GM18858 (cell line): ENCODE measurements at regions not wholly inside any gene's neighbourhood (a gene's known extent, or its start where the extent isn't known, plus 50 kb on each side); places are given as distances from the start of the nearest gene placed in this dataset.

ENCODE experiments used
- ATAC-seq: cut with Tn5 transposase; IDR thresholded peaks from one replicate; pipeline ENCODE4 v1.9.1; 2021; ENCODE audit not compliant: unreplicated experiment

DNA sequence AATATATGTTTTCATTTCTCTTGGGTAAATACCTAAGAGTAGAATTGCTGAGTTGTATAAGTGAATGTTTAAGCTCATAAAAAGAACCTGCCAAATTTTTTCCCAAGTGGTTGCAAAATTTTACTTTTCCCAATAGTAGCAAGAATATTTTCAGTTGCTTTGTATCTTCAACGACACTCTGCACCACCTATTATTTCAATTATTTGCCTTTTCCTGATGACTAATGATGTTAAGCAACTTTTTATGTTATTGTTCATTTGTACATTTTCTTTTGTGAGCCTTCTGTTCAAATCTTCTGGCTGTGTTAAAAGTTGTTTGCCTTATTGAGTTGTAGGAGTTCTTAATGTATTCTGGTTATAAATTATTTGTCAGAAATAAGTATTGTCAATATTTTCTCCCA lies 299.1 kb upstream of the NRIP1 start:
- ATAC-seq = no peak

DNA sequence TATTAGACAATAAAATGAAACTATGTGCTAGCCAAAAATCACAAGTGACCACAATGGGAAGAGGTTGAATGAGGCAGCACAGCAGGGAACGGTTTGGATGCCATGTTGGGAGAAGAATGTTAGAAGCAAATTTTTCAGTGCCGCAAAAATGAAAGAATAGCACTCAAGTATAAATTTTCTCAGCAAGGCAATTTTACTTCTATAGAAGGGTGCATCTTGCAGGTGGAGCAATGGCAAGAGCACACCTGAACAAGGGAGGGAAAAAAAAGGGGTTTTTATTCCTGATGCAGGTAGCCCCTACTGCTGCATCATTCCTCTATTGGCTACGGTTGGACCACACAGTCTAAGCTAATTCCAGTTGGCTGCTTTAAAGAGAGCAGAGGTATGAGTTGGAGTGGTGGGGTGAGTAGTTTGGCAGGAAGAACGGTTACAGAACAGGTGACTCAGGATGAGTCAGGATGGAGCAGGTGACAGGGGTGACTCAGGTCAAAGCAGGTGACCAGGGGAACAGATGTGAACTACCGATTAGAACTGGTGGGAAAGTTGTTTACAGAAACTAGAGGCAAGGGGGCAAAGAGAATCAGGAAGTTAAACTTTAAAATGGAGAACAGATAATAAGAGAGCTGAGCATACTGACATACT lies 301.1 kb upstream of the NRIP1 start:
- ATAC-seq = no peak

DNA sequence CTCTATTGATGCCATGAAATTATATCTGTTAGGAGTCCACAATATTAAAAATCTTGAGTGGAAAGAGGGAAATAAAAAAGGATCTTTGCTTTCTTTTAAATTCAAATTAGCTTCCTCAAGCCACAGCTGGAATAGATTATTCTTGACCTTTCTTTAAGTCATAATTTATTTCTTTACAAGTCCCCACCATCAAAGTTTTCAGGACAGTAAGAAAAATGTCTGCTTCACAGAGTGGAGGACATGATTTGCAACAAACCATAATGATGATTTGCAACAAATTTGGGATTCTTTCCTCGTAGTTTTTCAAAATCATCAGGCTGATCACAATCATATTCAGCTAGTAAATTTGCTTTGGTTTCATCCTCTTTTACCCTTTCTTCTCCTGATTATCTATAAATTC lies 301.8 kb upstream of the NRIP1 start:
- no peak for ATAC-seq

DNA sequence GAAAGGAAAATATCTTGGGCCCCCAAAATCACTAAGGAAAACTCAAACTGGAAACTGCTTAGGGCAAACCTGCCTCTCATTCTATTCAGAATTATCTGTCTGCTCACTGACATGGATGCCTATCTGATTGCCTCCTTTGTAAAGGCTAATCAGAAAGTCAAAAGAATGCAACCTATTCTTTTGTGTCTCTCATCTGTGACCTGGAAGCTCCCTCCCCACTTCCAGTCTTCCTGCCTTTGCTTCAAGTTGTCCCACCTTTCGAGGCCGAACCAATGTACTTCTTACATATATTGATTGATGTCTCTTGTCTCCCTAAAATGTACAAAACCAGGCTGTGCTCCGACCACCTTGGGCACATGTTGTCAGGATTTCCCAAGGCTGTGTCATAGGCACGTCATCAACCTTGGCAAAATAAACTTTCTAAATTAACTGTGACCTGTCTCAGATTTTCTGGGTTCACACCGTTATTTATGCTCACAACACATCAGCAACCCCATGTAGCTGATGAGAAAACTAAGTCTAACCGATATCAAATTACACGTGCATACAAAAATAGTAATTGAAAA lies 302.3 kb upstream of the NRIP1 start:
- no peak for ATAC-seq

DNA sequence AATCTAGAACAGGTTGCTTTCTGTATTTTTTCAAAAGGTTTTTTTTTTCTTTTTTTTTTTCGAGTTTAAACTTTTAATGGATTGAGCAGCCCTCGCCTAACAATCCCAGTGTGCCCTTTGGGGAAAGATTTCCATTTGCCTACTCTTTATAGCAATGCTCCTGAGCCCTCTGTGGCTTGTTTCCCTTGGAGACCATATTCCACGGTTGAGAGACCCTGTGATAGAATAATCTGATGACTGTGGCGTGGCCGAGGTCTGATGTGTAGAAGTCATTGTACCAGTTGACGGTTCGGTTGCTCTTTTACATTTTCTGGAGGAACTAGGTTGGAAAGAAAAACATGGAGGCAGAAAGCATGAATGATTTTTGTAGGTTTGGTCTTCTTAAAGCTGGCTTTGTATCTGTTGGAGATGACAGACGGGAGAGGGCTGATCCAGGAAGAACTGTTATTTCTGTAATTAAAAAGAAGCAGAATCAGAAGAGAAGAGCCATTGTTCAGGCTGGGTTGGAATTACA lies 305.7 kb upstream of the NRIP1 start:
- ATAC-seq = no peak

DNA sequence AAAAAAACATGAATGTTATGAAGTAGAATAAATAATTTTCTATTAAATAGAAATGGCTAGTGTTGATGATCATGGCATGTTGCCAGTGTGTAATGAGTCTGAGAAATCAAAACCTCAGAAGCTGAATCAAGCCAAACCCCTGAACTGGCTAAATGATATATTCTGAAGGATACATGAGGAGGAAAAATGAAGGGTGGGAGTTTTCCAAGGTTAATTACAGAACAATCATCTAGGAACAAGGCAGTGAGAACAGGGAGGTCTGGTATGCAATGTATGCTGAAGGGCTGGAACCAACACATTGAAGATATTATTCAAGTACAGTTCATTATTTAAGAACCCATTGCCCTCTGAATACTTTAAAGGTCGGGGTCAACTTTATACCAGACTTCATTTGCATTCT lies 309.1 kb upstream of the NRIP1 start:
- ATAC-seq = no peak

DNA sequence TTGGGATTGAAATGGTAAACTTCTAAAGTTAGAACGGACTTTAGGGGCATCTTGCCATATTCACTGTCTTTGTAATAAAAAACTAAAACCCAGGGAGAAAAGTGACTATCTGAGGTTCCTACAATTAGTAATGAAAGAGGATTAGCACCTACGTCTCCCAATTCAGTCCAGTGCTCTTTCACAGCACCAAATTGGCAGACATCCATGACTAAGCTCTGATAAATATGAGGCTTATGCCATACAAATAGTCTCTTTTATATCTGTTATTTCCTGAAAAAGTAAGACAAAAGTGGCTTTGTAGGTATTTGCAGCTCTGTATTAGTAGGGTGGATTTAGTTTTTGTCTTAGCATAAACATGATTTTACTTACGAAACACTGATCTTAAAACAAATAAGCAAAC lies 315.0 kb upstream of the NRIP1 start:
- ATAC-seq = no peak

DNA sequence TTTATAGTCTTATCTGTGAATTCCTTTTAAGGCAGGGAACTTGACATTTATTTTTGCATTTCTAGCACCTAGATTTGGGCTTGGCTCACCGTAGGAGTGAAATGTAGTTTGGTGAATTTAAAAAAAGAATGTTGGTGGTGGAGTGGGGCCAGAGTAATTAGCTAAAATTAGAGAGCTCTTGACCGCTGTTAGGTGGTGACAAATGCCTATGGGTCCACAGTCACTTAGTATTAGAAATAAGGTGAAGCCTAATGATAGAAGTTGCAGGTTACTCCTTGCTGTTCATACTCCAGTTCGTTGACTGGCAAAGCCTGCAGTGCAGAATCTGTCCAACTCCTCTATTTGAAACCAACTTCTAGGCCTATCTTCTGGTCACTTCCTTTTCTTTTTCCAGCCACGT lies 318.8 kb upstream of the NRIP1 start:
- ATAC-seq = no peak

DNA sequence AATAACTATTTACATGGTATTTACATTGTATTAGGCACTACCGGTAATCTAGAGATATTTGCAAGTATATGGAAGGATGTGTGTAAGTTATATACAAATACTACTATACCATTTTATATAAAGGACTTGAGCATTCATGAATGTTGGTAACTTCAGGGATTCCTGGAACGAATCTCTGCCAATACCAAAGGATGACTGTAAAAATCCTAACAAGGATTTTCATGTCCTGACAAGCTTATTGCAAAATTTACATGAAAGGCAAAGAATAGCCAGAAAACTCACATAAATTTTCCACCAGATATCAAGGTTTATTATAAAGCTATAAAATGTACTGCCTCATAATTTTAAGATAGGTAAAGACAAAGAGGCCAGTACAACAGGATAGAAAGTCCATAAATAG lies 325.2 kb upstream of the NRIP1 start:
- ATAC-seq = no peak

DNA sequence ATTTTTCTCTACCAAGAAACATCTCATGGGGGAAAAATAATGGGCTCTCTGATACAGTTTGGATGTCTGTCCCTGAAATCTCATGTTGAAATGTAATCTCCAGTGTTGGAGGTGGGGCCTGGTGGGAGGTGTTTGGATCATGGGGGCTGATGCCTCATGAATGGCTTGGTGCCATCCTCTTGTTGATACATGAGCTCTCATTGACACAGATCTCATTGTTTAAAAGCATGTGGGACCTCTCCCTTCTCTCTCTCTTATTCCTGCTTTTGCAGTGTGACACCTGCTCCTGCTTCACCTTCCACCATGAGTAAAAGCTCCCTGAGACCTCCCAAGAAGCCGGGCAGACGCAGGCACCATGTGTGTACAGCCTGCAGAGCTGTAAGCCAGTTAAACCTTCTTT lies 332.5 kb upstream of the NRIP1 start:
- no peak for ATAC-seq

DNA sequence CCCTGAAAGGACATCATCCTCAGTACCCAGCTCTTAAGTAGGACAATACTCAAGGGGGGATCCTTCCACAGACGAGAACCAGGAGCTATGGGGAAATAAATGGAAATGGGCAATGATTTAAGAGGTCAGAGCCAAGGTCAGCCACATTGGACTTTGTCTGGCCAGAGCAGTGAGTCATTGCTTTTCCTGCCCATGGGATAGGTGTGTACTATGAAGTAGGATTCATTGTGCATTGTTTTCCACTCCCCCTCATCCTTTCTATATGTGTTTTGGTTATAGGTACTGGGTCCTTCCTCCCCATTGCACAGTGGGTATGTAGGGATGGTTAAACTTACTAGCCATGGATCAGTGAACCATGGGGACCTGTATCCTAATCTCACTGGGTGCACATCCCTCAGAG lies 328.9 kb upstream of the USP25 start:
- no peak for ATAC-seq

DNA sequence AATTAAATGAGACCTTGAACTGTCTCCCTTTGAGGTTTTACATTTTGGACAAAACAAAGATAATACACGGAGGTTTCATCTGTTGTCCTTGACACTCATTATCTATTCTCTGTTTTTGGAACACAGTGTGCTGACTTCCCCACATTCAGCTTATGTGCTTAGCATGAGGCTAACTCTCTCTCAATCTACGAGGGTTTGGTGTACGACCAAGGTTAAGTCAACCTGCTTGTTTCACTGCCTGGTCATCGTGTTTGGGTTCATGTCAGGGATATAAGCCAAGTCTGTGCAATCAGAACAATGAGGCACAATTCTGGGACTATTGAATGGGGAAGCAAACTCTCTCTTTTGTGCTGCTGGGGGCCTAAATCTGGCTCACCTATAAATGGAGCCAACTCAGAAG lies 328.5 kb upstream of the USP25 start:
- ATAC-seq = no peak

DNA sequence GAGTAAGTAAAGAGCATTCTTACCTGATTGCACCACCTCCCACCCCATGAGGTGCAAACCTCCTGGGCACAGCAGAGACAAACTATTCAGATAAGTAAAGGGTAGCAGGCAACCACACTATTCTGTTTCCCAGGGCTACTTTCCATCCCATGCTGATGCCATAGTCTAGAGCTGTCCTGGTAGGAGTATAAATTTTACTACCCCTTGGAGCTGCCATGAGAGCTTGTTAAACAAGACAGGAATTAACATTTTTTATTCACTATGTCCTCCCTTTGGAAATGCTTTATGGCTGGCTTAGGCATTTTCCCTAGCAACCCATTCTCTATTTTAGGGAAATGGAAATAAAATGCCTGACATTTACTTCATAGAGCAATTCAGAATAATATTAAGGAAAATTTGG lies 324.6 kb upstream of the USP25 start:
- ATAC-seq = no peak

DNA sequence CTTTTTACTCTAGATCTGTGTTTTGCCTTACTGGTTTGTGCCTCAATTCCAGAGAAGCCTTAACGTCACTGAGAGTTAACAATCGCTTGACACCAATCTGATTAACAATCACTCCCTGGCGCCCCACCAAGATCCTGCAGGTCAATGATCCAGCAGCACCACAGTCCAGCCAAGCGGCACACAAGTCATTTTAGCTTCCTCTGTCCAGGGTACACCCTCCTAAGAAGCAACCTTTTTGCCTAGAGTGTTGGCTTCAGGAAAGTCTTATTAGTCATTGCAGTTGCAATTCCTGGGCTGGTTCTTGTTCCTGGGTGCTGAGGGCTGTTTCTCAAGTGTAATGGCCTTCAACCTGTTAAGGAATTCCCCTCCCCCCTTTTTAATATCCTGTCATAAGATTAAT lies 323.0 kb upstream of the USP25 start:
- ATAC-seq = no peak

DNA sequence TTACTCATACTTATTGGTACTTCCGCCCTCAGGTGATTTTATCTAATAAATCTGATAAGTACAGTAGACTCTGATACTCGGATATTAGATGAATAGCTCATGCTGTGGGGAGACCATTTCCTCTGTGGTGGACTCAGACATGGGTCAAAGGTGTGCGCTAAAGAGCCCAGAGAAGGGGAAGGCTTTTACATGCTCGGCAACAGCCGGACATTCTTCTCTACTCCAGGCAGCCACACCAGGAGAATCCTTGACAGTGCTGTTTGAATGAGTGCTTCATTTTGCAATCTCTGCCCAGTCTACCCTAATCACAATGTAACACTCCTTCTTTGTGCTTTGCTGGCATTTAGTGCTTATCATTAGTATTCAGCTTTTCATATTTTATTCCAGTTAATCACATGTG lies 322.2 kb upstream of the USP25 start:
- ATAC-seq = no peak

DNA sequence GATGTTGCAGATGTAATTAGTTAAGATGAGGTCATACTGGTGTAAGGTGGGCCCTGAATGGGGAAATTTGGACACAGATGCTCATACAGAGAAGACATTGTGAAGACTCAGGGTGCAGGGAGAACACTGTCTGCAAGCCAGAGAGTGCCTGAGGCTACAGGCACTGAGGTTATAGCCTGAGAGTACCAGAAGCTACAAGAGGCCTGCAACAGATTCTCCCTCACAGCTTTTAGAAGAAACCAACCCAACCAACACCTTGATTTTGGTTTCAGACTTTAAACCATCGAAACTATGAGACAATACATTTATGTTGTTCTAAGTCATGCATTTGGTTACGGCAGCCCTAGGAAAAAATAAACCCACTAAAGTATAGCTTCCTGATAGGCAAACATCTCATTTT lies 321.7 kb upstream of the USP25 start:
- peak; percentile 91 for ATAC-seq

DNA sequence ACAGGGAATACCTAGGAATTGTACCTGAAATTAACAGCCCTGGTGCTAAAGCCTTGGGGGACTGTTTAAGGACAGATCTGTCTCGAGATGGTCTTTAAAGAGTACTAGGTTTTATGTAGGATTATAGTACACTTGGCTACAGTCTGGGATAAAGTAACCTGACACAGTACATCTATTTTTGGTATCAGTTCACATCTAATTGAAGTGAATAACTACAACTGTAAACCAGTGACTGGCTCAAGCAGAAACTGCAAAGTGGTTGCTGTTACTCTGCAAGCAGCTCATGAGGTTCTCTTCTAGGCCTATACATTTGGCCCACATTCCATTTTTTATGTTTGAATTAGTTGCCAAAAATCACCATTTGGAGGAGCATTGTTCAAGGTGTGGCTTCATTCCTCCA lies 320.8 kb upstream of the USP25 start:
- ATAC-seq = no peak

DNA sequence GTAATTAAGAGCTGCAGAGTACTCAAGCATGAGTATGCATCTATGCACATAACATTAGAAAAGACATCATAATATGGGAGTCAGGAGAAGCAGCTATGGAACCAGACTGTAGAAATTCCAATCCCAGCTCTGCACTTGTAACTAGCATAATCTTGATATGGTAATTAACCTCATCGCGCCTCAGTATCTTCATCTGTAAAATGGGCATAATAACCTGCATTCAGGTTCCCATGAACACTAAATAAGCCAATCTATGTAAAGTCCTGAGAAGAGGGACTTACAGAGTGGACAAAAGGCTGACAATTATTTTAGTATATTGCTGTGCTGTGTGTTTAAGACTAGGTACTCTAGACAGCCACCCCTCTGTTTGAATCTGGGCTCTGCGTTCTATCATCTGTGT lies 318.9 kb upstream of the USP25 start:
- ATAC-seq = no peak

DNA sequence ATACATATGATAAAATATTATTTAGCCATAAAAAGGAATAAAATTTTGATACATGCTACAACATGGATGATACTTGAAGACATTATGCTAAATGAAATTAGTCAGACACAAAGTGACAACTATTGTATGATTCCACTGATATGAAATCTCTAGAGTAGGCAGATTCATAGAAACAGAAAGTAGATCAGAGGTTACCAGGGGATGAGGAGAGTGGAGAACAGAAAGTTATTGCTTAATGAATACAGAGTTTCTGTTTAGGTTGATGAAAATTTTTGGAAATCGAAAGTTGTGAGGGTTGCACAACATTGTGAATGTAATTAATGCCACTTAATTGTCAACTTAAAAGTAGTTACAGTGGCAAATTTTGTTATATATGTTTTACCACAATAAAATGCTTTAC lies 315.7 kb upstream of the USP25 start:
- peak; percentile 63 for ATAC-seq

DNA sequence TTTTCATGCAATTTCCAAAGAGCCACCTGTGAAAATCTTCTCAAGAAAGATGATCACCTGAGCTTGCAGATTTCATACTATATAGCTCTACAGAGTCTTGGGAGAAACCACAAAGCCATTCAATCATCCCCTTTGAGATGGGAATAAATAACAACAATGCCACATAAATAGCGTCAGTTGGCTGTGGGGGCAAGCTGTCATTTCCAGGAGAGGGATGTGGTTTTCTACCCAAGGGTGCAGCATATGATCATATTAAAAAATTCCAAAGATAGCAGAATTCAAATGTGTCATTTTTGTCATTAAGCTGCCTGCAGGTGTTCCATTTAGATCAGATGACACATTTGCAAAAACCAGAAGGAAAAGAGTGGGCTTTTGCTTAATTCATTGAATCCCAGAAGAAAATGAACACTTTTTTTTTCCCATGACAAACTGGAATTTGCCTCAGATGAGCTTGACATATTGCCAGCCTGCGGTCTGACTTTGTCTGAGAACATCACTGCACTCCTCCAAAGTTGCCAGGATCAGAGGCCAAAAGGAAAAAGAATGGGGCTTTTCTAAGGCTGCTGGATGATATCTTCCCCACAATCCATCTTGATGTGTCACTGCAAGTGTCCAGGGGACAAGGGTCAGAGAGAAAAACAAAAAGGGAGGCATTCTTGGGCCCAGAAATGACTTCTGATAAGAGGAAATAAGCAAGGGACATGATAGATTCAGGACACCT lies 314.1 kb upstream of the USP25 start:
- no peak for ATAC-seq

DNA sequence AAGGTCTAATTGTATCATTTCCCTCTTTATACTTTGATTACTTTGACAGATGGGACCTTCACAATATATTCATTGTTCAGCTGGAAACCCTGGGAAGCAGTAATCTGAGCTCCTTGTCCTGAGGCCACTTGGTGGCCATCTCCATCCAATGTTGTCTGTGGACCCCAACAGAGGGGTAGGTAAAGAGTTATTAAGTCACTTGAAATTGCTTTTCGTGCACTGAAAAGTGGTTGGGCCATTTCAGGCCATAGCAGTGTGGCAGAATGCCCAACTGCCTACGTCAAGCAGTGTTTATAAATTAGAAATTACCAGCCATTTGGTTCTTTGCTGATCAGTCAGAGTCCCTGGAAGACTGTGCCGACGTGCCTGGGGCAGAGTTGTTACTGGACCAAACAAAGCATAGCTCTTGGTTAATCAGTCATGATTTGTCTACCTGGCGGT lies 308.3 kb upstream of the USP25 start:
- no peak for ATAC-seq

DNA sequence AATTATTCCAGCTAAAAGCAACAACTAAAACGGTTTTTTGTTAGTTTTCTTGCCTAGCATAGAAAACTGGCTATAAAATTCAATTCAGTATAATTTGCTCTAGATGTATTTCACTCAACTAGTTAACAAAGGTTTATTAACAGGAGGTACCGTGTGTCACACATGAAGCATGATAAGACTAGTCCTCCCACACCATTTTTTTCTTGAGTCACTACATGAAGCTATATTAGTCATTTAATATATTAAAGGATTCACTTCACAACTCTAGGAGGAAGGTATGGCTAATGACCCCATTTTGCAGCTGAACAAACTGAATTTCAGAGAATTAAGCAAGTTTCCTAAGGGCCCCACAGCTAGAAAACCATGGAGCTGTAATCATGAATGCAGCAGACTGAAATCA lies 307.8 kb upstream of the USP25 start:
- ATAC-seq = no peak
